HuH-7.5 (cell line): ENCODE measurements at regions not wholly inside any gene's neighbourhood (a gene's known extent, or its start where the extent isn't known, plus 50 kb on each side); places are given as distances from the start of the nearest gene placed in this dataset.
"Not testable (repeated sequence)": the region's sequence is repeated elsewhere in the genome, so short reads cannot be mapped to it uniquely, and the experiment has no call there.

ENCODE experiments used
- DNase-seq: peaks from one replicate; pipeline ENCODE4 v3.0.0; 2011; ENCODE audit warnings: low spot score

DNA sequence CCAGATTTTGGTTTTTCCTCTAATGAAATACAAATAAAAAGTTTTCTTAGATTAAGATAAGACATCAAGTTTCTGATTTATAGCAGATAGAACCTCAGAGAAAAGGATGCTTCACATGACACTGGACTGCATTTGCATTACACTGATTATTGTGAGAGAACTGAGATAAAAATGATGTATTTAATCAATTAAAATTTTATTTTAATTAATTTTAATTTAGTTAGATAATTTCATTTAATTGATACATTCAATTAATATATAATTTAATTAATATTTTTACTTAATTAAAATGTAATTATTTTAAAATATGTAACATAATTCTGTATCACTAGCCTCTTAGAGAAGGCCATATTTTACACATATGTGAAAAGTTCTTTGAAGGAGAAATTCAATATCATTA lies 759.4 kb downstream of the TTLL7 start:
- not testable (repeated sequence) for DNase-seq

DNA sequence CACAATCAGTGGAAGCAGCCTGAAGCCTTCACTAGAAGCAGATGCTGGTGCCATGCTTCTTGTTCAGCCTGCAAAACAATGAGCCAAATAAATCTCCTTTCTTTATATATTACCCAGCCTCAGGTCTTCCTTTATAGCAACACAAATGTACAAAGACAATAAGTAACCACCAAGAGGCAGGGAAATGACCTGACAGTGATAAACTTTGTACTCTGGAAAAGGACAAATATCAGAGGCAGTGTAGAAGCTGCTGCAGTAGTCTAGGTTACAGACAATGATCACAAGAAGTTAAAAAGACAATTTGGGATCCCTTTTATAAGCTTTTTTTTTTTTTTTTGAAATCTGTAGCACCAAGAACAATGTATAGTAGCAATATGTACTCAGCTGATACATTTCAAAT lies 760.3 kb downstream of the TTLL7 start:
- DNase-seq: not testable (repeated sequence)

DNA sequence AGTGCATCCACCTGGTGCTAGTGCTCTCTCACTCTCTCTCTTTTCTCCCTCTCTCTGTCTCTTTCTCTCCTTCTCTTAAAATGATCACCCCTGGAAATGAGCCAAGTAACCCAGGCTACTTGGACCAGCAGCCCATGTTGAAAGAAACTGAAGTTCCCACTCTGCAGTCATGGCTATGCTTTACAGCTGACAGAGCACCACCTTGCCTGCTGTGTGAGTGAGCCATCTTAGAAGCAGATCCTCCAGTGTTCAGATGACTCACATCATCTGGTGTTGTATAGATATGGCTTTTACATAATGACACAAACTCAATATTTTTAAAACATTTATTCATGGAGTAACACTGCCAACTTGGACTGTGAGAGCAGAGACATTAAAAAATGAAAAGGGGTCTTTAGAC lies 779.1 kb downstream of the TTLL7 start:
- DNase-seq: not testable (repeated sequence)

GRCh38 chr1:83218036-83218716 lies 780.8 kb downstream of the TTLL7 start:
- DNase-seq: not testable (repeated sequence)

- DNase-seq: not testable (repeated sequence)
Observed at GRCh38 chr1:83214317-83214716, 784.6 kb downstream of the TTLL7 start.

- DNase-seq: not testable (repeated sequence)
Observed at GRCh38 chr1:83213648-83214047, 785.3 kb downstream of the TTLL7 start.

DNA sequence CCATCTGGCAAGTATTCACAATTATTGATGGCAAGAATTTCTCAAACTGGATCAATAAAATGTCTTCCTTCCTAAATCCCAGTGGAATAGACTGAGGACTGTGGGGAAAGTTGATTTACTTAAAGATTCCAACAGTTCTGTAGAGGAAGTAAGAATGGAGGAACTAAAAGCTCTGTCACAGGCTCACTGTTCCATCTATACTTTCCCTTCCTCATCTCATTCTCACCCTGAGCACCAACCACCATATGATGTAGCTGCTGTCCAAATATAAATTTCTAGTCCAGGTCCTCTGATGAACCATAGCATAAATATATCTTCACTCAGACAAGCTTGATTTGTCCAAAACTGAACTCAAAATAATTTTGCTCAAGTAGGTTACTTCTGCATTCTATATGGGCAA lies 786.9 kb downstream of the TTLL7 start:
- not testable (repeated sequence) for DNase-seq

DNA sequence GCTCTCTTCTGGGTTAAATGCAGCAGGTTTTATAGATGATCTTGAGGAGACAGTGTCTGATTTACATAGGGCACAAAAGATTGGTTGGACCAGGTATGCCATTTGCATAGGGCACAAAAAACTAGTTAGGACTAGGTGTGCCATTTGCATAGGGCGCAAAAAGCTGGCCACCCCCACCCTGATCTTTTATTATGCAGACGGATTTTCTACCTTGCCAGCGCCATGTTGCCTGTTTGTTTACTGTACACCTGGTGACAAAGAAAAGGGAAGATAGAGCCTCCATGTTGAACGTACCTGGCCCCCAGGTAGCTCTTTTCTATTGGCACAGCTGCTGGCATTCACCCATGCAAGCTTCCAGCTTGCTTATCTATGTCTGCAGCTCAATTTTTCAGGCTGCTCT lies 790.4 kb downstream of the TTLL7 start:
- not testable (repeated sequence) for DNase-seq

DNA sequence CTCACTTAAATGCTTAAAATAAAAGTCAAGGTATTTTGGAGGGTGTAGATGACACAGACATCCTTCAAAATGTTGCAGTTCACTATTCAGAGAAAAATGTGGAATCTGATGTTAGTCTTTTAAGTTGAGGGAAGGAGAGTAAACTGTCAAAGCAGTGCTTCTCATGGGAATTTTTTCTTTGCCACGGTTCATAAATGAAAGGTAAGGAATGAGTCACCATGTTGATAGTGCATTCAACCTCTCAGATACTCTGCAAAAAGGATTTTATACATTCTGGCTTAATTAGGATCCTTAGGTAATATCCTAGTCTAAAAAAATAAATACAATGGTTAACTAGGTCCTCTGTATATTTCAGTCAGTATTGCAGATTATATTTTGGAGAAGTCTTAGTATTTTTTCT lies 804.3 kb downstream of the TTLL7 start:
- DNase-seq: not testable (repeated sequence)

GRCh38 chr1:83182033-83182728 lies 816.8 kb downstream of the TTLL7 start:
- DNase-seq: not testable (repeated sequence)

GRCh38 chr1:83180621-83181020 lies 818.3 kb downstream of the TTLL7 start:
- DNase-seq: not testable (repeated sequence)

DNA sequence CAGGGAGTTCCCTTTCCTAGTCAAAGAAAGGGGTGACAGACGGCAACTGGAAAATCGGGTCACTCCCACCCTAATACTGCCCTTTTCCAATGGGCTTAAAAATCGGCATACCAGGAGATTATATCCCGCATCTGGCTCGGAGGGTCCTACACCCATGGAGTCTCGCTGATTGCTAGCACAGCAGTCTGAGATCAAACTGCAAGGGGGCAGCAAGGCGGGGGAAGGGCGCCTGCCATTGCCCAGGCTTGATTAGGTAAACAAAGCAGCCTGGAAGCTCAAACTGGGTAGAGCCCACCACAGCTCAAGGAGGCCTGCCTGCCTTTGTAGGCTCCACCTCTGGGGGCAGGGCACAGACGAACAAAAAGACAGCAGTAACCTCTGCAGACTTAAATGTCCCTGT lies 831.3 kb downstream of the TTLL7 start:
- not testable (repeated sequence) for DNase-seq

DNA sequence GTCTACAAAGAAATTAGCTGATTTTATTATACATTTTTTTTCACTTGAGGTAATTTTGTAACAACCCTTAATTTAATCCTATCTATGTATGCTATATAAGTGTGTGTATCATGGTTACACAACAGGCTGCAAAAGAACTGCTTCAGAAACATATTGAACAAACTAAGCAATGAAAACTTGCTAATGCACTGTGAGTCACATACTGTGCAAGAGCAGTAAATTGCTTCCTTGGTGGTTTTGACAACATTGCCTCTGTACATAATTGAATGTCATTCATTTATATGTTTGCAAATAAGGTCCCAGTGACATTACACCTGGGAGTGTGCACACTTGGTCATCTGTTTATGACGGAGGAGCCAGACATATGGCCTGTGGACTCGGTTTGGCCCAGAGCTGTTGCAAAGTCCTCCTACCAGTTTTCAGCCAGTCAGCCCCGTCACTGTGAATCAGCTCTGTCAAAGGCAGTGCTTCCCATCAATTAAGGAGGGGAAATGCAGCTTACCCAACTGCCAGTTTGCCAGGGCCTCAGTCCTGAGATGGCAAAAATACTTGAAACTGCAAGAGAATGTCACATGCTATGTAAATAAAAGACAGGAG lies 835.0 kb downstream of the TTLL7 start:
- not testable (repeated sequence) for DNase-seq

DNA sequence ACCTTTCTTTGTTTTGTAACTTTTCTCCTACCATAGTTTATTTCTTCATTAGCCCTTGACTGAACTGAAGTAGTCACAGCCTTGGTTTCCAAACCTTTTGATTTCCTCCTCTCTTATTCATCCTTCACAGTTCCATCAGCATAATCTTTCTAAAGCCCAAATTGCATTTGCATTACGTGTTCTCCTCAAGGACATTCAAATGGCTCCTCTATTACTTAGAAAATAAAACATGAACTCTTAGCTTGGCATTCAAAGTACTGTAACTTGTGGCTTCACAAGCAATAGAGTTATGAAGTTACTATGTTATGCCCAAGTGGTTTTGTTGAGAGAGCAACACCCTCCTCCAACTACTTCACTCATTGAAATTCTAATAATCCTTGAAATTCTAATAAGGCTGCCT lies 840.0 kb downstream of the TTLL7 start:
- DNase-seq: not testable (repeated sequence)

DNA sequence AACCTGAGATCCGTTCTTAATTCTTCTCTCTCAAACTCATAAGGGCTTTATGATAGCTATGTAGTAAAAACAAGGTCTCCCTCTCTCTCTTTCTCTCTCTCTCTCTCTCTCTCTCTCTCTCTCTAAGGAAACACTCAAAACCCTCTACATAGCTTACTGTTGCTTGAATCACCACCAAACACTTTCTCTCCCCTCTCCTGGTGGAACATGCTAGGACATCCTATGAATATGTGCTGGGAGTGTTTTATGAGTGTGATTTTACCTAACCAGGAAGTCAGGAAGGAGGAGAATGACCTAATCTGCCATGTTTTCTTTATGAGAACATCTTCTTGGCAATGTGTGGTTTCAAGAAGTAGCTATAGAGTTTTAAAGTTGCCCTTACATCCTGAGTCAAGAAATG lies 844.6 kb downstream of the TTLL7 start:
- not testable (repeated sequence) for DNase-seq

- not testable (repeated sequence) for DNase-seq
Observed at GRCh38 chr1:83151167-83151898, 847.6 kb downstream of the TTLL7 start.

DNA sequence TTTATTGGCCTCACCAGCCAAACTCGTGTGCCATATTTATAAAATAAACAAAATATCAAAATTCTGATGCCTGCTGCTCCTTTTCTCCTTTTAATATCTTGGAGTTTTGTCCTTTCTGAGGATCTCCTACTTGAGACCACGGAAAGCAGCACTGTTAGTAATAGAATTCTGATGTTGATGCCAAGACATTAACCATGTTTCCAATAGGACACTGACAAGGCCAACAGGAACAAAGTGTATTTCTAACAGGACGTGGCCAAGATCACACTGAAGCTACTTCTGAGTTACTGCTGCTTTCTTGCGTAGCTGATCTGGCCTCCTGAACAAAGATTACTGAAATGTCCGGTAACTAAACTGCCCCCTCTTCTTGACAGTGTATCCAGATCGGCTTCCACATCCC lies 848.5 kb downstream of the TTLL7 start:
- not testable (repeated sequence) for DNase-seq

GRCh38 chr1:83145820-83146219 lies 853.1 kb downstream of the TTLL7 start:
- DNase-seq: not testable (repeated sequence)

DNA sequence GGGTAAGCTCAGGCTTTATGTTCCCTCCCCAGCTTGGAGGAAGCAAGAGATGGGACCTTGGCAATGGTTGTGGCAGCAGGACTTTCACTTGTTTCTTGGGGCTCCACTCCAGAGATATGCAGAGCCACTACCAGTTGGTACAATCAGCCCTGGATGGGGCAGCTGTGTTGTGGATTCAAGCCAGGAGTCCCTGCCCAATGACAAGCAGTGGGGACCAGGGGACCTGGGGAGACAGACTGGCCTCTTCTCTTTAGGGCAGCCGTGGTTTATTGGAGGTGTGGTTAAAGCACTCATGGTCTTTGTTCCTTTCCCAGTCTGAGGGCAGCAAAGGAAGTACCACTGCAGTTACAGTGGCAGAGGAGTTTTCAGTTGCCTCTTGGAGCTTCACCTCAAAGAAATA lies 856.1 kb downstream of the TTLL7 start:
- DNase-seq: not testable (repeated sequence)

DNA sequence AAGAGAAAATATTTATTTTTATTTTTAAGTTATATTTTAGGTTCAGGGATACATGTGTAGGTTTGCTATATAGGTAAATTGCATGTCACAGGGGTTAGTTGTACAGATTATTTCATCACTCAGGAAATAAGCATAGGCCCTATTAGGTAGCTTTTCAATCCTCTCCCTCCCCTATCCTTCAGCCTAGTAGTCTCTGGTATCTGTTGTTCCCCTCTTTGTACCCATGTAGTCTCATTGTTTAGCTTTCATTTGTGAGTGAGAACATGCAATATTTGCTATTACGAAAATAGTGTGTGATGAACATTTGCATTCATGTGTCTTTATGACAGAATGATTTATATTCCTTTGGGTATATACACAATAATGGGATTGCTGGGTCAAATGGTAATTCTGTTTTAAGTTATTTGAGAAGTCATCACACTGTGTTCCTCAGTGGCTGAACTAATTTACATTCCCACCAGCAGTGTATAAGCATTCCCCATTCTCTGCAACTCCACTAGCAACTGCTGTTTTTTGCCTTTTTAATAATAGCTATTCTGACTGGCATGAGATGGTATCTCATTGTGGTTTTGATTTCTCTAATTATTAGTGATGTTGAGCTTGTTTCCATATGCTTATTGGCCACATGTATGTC lies 863.3 kb downstream of the TTLL7 start:
- DNase-seq: not testable (repeated sequence)

- DNase-seq: not testable (repeated sequence)
Observed at GRCh38 chr1:83134322-83135014, 864.5 kb downstream of the TTLL7 start.

GRCh38 chr1:83131692-83131955 lies 867.3 kb downstream of the TTLL7 start:
- DNase-seq: no peak
